Lower leg skin (tissue), 4 donors: ENCODE measurements at regions not wholly inside any gene's neighbourhood (a gene's known extent, or its start where the extent isn't known, plus 50 kb on each side); places are given as distances from the start of the nearest gene placed in this dataset.

Experiments
- DNase-seq, 2 donors: peaks; one replicate each; pipeline ENCODE4 v3.0.0-alpha.2; 2019; ENCODE audit warnings: low spot score in 2 of 2
- H3K4me3 ChIP-seq: fragments of 200-600 bp; sonication (generic); 2 replicates; pipeline ENCODE4 v1.5.1; 2017; ENCODE audit warnings: mild to moderate bottlenecking, low read depth; ENCODE audit not compliant: poor library complexity, severe bottlenecking
- CTCF ChIP-seq, 3 donors: fragments of 450-650 bp; IDR thresholded peaks; one replicate each; pipeline ENCODE4 v1.5.1; 2016; ENCODE audit warnings: antibody characterized with exemption in 3 of 3, mild to moderate bottlenecking in 3 of 3, moderate library complexity in 2 of 3
- POLR2A ChIP-seq, 2 donors: fragments of 450-650 bp; IDR thresholded peaks; one replicate each; pipeline ENCODE4 v1.6.1; 2016 to 2017; ENCODE audit warnings: antibody characterized with exemption in 2 of 2, mild to moderate bottlenecking in 1 of 2, moderate library complexity in 1 of 2
- WGBS, 2 donors: methylation state at CpG; one replicate each; pipeline ENCODE4 v1.1.5; 2018; 5-methylcytosine and 5-hydroxymethylcytosine counted together
- intact Hi-C: fragments of 100-400 bp; cut with DNase I; formaldehyde crosslinking; loops from one replicate; pipeline ENCODE4 v1.15.0; 2023; ENCODE audit warnings: low total_unique reads

- DNase-seq: no peak
Measured at GRCh38 chr4:20443015-20443805, 191.5 kb downstream of the SLIT2 start.

GRCh38 chr4:20444599-20445337, 193.1 kb downstream of the SLIT2 start:
- no peak for TF ChIP-seq CTCF (IDR thresholded peaks at IDR 0.05)
- no peak for TF ChIP-seq POLR2A (IDR thresholded peaks at IDR 0.05)
- no peak overlapping the region for H3K4me3 ChIP-seq
- no peak for DNase-seq
- WGBS, 2 donors: 96 to 98% methylated on average over 3 of the region's 3 CpGs
- intact Hi-C loops: no loop called here

More at GRCh38 chr4:20443015-20443805, 191.5 kb downstream of the SLIT2 start:
- TF ChIP-seq CTCF (IDR thresholded peaks at IDR 0.05) (no peak), POLR2A (IDR thresholded peaks at IDR 0.05) (no peak)
- 58 to 80% methylated on average over 1 of the region's 1 CpG for WGBS, 2 donors
- intact Hi-C loops: no loop called here
- no peak overlapping the region for H3K4me3 ChIP-seq

- TF ChIP-seq CTCF (IDR thresholded peaks at IDR 0.05) (no peak), POLR2A (IDR thresholded peaks at IDR 0.05) (no peak)
- H3K4me3 ChIP-seq: no peak overlapping the region
- intact Hi-C loops: no loop called here
- DNase-seq: no peak
- 37 to 46% methylated on average over 5 of the region's 5 CpGs for WGBS, 2 donors
Measured at GRCh38 chr4:20445933-20446723, 194.4 kb downstream of the SLIT2 start.

- H3K4me3 ChIP-seq: no peak overlapping the region
- WGBS, 2 donors: 62 to 80% methylated on average over 2 of the region's 2 CpGs
- intact Hi-C loops: no loop called here
- no peak for DNase-seq
- TF ChIP-seq CTCF (IDR thresholded peaks at IDR 0.05): no peak
- no peak for TF ChIP-seq POLR2A (IDR thresholded peaks at IDR 0.05)
Measured at GRCh38 chr4:20447103-20447502, 195.4 kb downstream of the SLIT2 start.

GRCh38 chr4:20451986-20452385, 200.3 kb downstream of the SLIT2 start:
- no peak overlapping the region for H3K4me3 ChIP-seq
- DNase-seq: no peak
- intact Hi-C loops: no loop called here
- 81 to 84% methylated on average over 2 of the region's 2 CpGs for WGBS, 2 donors
- TF ChIP-seq POLR2A (IDR thresholded peaks at IDR 0.05) (no peak), CTCF (IDR thresholded peaks at IDR 0.05) (no peak)
